HG03571 (cell line): ENCODE measurements at regions not wholly inside any gene's neighbourhood (a gene's known extent, or its start where the extent isn't known, plus 50 kb on each side); places are given as distances from the start of the nearest gene placed in this dataset.

ENCODE experiments used
- ATAC-seq: cut with Tn5 transposase; IDR thresholded peaks from one replicate; pipeline ENCODE4 v1.9.1; 2021; ENCODE audit not compliant: unreplicated experiment

DNA sequence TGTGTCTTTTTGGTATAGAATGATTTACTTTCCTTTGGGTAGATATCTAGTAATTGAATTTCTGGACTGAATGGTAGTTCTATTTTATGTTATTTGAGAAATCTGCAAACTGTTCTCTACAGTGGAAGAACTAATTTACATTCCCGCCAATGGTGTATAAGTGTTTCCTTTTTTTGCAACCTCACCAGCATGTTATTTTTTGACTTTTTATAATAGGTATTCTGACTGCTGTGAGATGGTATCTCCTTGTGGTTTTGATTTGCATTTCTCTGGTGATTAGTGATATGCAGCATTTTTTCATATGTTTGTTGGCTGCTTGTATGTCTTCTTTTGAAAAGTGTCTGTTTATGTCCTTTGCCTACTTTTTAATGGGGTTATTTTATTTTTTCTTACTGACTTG lies 607.2 kb downstream of the OTOL1 start:
- no peak for ATAC-seq

DNA sequence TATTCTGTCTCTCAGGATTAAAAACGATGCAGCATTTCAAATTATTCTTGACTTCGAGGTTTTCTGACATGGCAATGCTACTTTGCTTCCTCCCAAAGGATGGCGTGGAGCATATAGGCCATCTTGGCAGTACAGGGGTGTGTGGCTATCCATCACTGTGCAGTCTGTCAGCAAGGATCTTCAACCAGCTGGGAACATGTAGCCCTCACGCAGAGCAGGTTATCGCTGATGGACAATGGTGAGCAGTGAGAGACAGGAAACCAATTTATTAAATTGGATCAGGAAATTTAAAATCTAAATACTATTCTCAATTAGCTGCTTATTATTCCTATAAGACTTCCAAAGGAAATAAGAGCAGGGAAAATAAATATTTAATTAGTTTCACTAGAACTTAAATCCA lies 615.3 kb downstream of the OTOL1 start:
- no peak for ATAC-seq

DNA sequence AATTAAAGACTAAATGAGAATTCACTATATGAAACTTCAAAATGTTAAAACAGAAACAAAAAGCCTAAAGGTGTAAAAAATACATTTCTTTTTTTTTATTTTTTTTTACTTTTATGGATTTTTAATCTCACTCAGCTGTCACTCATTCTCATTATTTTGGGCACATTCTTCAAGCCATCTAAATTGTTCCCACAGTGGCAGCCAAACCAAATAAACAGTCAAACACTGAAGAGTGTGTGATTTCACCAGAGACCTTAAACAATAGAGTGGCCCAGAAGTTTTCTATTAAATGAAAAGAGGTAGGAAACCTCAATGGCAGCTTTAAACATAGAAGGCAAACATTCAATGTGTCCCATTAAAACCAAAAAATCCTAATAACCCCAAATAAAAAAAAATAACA lies 616.1 kb downstream of the OTOL1 start:
- ATAC-seq: no peak

DNA sequence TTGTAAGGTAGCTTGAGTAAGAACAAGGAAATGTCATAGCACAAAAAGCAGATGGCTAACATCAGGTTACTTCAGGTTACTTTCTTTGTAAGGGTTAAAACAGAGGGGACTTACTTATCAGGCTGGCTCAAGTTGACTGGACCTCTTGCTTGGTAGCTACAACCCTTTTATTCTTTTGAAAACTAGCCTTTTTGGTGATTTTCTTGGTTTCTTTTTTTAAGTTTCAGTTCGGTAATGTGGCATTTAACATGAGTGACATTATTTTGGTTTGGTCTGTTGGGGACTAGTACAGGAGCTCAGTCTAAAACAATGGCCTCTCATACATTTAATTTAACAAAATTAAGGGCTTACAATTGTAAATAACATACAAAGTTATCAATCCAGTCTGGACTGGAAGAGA lies 621.4 kb downstream of the OTOL1 start:
- no peak for ATAC-seq

DNA sequence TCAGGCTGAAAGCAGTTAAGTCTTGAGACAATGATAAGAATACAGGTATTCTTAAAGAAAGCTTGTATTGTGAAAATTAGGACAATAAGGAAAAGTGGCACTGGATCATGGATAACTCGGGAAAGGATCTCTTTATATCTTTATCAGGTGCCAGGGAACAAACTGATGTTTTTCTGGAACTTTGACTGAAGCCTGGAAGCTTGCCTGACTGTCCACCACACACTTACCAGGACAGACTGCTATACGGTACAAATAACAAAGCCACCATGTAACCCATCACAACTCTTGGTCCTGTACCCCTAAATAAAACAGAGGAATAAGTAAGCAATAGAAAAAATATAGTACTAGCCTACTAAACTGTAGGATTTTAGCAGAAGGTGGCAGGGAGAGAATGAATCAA lies 623.0 kb downstream of the OTOL1 start:
- no peak for ATAC-seq

DNA sequence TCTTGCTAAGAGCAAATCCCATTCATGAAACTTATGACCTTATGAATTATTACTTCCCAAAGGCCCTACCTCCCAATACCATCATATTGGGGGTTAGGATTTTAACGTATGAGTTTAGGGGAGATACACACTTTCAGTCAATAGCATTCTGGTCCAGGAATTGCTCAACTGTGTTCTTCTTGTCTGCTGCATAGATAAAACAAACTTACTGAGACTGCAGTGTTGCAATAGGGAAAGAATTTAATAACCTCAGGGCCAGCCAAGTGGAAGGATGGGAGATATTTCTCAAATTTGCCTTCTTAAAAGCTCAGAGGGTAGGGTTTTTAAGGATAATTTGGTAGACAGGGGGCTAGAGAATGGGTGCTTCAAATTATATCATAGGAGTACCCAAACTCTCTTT lies 625.8 kb downstream of the OTOL1 start:
- ATAC-seq: no peak

DNA sequence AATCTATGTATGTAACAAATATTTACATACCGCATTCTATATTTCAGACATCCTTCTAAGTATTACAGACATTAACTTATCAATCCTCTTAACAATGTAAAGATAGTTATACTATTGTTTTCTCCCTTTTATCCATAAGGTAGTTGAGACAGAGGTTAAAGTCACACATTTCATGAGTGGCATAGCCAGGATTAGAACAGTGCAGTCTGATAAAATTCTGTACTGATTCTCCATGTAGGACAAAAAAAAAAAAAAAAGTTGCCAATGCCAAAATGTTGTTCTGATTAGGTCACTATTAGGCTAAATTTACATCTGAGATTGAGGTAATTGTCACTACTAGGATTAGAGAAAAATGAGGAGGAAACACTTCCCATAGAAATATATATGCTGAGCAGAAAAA lies 629.2 kb downstream of the OTOL1 start:
- no peak for ATAC-seq

DNA sequence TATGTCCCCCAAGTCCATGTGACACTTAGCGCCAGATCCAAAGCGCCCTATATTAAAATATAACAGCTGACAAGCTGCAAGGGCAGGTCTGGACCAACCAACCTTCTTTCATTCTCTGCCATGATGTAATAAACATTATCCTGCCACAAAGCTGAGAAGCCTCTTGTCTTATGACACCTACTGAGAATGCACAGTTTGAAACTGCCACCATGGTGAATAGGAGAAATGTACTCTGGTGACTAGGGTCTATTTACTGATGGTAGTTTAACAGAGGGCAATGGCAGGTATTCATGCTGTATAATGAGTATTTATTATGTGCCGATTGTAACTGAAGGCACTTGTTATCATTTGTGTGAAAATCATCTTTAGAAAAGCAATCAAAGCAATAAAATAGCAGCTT lies 634.0 kb downstream of the OTOL1 start:
- ATAC-seq: no peak

DNA sequence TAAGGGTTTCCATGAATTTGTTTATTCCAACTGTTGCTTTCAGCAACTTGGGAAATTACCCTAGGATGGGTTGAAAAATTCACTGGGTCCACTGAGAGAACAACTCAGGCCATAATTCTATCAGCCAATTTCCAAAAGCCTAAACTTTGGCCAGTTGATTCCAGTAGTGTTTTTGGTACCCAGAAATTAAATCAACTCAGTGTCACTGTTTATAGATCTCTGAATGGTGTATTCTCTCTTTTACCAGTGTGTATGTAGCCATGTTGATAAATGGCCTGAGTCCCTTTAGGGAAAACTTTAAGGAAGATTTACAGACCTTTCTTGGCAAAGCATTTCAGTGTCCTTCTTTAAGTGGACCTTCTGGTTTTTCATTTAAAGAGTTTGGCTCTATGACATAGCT lies 636.4 kb downstream of the OTOL1 start:
- ATAC-seq: no peak

DNA sequence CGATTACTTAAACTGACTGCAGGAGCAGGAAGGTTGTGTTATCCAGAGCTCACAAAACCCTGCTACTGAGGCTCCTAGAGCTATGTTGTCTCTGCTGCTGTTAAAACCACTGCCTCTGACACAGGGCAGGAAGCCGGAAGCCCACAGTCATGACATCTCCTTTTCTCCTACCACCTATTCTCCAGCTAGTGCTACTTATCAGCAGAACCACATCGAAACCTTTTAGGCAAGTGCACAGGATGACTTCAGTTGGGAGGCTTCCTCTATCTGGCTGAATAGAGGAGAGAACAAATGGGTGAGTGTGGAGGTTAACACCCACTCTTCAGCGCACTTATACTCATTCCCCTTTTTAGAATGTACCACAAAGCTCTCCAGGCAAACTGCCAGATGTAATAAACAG lies 638.0 kb downstream of the OTOL1 start:
- ATAC-seq: no peak

DNA sequence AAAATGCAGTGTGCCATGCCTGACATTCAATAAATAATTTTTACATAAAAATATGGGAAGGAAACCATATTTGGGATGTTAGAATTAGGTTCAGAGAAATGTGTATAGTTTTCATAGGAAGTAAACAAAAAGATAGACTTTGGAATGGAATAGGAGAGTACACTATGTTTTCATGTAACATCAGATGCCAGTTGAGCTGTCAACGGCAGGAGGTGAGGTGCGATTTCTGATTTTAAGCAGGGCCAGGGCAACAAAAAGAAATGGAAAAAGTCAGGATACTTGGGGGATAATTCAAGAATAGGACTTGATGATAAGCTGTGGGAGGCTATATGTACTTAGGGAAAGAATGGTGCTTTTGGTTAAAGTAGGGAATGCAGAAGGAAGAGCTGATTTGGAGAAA lies 639.5 kb downstream of the OTOL1 start:
- ATAC-seq: no peak

DNA sequence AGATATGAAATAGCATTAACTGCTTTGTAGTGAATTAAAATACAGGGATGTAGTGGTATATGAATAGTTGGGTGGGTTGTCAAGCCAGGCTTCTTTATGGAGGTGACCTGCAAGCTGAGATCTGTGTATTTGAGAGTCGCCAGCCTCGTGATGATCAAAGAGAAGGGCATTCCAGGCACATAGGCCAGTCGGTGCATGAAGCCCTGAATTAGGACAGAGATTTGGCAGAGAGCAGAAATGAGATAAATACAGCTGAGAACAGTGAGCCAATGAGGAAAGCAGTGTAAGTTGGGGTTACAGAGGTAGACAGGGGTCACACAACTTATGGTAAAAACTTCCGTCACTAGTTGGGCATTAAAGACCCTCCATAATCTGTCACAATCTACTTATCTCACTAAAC lies 641.9 kb downstream of the OTOL1 start:
- no peak for ATAC-seq

DNA sequence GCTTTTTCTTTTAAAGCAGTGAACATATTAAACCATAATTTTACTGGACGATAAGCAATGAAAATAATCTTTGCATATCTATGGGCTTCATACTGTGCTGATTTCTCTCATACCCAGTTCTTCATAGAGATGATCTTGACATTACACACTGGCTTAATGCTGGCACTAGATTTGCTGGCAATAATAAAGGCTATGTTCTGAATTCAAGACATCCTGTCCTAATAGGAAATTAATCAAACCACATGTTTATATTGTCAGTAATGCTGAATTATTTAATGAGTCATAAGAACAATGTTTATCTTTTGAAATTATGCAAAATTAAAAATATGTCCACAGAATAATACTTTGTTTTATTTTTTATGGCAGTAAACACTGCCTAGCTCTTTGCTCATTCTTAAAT lies 643.2 kb downstream of the OTOL1 start:
- no peak for ATAC-seq

DNA sequence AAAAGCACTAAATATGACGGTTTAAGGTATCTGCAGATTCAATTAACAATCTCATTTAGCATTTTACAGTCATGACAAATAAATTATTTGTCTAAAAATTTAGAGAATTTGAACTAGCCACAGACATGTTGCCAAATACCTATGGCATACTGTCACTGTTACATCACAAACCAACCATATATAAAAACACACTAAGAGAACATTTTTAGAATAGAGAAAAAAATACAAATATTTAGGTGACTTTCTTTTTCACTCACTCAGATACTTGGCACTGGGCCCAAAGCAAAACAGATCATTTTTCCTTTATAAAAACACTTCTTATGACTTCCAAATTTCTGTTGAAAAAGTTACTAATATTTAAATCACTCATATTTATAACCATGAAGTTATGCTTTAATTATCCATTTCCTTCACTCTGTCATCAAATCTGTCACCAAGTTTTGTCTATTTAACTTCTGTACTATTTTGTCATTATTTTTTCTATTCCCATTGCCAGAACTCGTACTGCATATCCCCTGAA lies 644.7 kb downstream of the OTOL1 start:
- ATAC-seq: no peak

DNA sequence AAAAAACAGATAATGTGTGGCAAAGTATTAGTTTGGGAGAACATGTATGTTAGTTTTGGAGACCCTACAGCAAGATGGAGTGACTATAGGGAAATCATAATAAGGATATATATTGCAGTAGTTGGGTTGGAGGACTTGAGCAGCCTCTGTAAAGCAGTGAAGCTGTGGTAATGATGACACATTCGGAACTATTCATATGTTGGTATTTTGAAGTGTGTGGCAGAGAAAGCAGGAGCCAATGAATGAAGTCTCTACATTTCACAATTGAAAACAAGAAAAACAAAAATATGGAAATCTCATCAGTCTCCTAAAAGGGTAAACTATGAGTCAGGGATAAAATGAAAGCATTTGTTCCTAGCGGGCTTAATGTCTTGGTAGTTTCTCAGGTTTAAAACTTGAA lies 645.9 kb downstream of the OTOL1 start:
- no peak for ATAC-seq

DNA sequence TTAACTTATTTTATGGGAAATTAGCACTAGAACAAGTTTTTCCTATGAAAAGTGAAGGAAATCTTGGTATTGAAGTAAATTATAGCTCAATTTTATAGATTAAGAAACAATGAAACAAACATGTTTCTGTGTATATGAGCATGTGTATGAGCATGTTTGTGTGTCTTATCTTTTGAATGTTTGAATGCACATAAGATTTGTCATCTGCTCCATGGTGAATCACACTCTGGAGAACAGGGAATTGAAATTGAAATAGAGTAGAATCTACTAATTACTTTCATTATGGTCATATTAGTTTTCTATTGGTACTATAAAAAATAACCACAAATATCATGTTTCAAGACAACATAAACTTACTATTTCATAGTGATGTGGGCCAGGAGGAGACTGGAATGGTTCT lies 646.6 kb downstream of the OTOL1 start:
- no peak for ATAC-seq

DNA sequence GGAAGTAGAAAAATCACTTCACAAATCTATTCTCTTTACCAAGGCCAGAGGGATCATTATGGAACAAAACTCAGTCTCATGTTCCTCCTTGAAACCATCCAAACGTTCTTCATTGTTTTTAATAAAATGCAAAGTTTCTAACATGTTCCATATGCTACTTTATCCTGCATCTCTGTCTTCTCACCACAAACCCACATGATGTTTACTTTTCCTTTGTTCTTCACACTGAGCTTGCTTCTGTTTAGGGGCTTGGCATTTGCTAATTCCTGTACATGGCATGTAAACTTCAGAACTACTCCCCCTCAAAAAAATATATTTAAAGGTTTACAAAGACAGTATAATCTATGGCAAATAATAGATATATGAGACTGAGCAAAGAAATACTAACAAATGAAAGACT lies 651.4 kb downstream of the OTOL1 start:
- no peak for ATAC-seq

DNA sequence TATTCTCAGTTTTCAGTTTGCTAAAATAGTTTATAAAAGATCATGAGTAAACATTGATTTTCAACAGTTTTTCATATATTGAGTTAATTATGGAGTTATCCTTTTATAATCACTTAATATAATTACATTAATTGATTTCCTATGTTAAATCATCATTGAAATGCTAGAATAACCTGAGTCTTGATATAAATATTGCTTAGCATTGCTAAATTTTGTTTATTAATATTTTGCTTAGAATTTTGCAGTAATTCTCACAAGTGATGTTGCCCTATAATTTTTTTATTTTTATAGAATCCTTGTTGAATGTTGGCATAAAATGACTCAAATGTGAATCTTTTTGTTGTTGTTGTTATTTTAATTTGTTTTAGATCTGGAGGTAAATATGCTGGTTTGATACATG lies 654.2 kb downstream of the OTOL1 start:
- ATAC-seq: no peak

DNA sequence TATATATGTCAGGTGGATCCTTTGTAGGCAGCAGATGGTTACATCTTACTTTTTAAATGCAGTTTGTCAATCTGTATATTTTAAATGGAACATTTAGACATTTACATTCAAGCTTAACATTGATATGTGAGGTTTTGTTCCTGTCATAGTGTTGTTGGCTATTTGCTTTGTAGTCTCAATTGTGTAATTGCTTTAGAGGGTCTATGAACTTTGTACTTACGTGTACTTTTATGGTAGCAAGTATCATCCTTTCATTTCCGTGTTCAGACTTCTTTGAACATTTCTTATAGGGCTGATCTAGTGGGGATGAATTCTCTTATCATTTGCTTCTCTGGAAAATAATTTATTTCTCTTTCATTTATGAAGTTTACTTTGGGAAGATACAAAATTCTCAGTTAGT lies 656.0 kb downstream of the OTOL1 start:
- ATAC-seq: no peak

DNA sequence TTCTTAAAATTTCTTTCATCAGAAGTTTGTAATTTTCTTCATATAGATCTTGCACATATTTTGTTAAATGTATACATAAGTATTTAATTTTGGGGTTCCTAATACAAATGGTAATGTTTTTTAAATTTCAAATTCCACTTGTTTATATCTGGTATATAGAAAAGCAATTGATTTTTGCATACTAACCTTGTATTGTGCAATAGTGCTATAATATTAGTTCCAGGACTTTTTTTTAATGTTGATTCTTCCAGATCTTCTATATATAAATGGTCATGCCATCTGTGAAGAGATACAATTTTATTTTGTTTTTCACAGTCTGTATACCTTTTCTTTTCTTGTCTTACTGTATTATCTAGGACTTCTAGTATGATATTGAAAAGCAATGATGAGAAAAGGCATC lies 665.0 kb downstream of the OTOL1 start:
- no peak for ATAC-seq

DNA sequence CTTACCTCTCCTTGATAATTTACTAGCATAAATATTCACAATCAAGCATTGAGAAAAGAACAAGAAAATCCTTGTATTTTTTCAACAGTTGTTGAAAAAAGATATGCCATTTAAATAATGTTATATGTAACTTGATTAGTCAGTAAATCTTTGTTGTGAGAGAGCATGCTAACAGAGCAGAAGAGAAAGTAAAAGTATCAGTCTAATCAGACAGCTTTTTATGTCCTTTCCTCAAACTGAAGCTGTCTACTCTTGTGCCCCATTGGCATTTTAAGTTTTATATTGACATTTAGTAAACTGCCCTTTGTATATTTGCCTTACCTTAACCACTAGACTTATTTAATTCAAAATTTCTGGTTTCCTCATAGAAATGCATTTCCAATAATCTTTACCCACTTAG lies 668.7 kb downstream of the OTOL1 start:
- no peak for ATAC-seq

DNA sequence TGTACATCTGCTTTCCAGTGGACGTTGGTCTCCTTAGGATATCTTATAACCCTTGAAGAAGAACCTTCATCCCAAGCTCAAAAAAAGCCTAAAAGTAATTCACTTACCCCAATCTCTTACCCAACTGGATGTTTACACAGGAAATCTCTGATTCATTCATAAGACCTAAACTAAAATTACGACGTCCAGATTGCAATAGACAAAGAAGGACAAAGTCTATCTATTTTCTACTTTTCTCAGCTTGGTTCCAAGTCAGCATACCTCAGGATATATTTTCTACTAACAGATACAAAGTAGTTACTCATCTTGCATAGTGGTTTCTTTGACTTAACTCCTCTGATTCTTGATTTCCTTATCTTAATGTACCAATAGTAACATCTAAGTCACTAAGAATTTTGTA lies 669.9 kb downstream of the OTOL1 start:
- ATAC-seq: no peak

DNA sequence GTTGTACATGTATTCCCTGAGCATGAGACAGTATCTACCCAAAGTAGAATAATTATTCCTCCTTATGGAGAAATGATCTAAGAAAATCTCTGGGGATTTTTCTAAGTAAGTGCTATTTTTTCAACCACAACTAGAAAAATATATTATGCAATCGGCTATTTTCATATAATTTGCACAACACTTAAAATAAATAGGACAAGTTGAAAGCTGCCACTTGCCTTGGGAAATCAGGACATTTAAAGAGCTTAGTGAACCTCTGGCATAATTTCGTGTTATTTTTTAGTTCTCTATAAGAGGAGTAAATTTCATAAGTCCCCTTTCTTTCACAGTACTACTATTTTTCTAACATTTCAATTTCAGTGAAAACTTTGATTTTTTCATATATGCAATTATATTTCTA lies 672.1 kb downstream of the OTOL1 start:
- ATAC-seq: no peak

DNA sequence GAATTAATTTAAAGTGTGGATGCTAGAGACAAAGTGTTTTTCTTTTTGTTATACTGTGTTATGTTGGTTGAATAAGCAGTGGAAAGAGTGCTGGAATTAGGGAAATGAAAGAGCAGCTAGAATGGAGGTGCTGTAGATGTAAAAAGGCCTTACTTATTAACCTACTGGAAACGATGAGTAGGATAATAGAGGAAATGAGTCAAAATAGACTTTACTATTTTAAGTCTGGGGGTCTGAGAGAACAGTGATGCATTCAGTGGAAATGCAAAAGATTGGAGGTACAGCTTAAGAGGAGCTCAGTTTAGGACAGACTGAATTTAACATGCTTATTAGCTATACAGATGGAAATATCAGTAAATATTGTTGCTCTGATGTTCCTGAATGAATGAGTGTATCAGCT lies 674.0 kb downstream of the OTOL1 start:
- no peak for ATAC-seq
